HEK293 (cell line): ENCODE measurements at regions not wholly inside any gene's neighbourhood (a gene's known extent, or its start where the extent isn't known, plus 50 kb on each side); places are given as distances from the start of the nearest gene placed in this dataset.

Experiments
- BCL11B ChIP-seq: fragments of 450-650 bp; formaldehyde crosslinking; IDR thresholded peaks from 2 replicates; pipeline ENCODE4 v1.5.1; 2016; ENCODE audit warnings: low read depth, missing biosample characterization, missing genetic modification characterization
- EGR2 ChIP-seq: fragments of 450-650 bp; formaldehyde crosslinking; IDR thresholded peaks from 2 replicates; pipeline ENCODE4 v1.5.1; 2016; ENCODE audit warnings: low read depth, missing biosample characterization, missing genetic modification characterization
- IKZF3 ChIP-seq: fragments of 450-650 bp; IDR thresholded peaks from 2 replicates; pipeline ENCODE4 v1.5.0; 2018; ENCODE audit warnings: missing biosample characterization, mild to moderate bottlenecking, missing genetic modification characterization, moderate library complexity
- KLF1 ChIP-seq: fragments of 450-650 bp; formaldehyde crosslinking; IDR thresholded peaks from 2 replicates; pipeline ENCODE4 v1.5.1; 2016; ENCODE audit warnings: missing biosample characterization, missing genetic modification characterization
- KLF9 ChIP-seq: fragments of 450-650 bp; formaldehyde crosslinking; IDR thresholded peaks from 2 replicates; pipeline ENCODE4 v1.5.1; 2016; ENCODE audit warnings: missing biosample characterization, missing genetic modification characterization, low read depth
- PRDM1 ChIP-seq: fragments of 450-650 bp; formaldehyde crosslinking; IDR thresholded peaks from 2 replicates; pipeline ENCODE4; 2016; ENCODE audit warnings: missing biosample characterization, missing genetic modification characterization
- REST ChIP-seq: fragments of 450-650 bp; formaldehyde crosslinking; IDR thresholded peaks from 2 replicates; pipeline ENCODE4 v1.5.1; 2016; ENCODE audit warnings: missing biosample characterization, missing genetic modification characterization
- SP7 ChIP-seq: fragments of 450-650 bp; formaldehyde crosslinking; IDR thresholded peaks from 2 replicates; pipeline ENCODE4 v1.5.1; 2016; ENCODE audit warnings: missing biosample characterization, missing genetic modification characterization
- ZBTB48 ChIP-seq: fragments of 450-650 bp; formaldehyde crosslinking; IDR thresholded peaks from 2 replicates; pipeline ENCODE4 v1.5.1; 2016; ENCODE audit warnings: missing biosample characterization, missing genetic modification characterization
- ZBTB8A ChIP-seq: fragments of 450-650 bp; formaldehyde crosslinking; IDR thresholded peaks from 2 replicates; pipeline ENCODE4 v1.5.1; 2016; ENCODE audit warnings: missing biosample characterization, missing genetic modification characterization
- ZNF19 ChIP-seq: fragments of 450-650 bp; formaldehyde crosslinking; IDR thresholded peaks from 2 replicates; pipeline ENCODE4; 2016; ENCODE audit warnings: missing biosample characterization, missing genetic modification characterization, low read depth
- ZNF214 ChIP-seq: fragments of 450-650 bp; formaldehyde crosslinking; IDR thresholded peaks from 2 replicates; pipeline ENCODE4 v1.5.1; 2017; ENCODE audit warnings: missing biosample characterization, mild to moderate bottlenecking, missing genetic modification characterization, borderline replicate concordance
- ZNF341 ChIP-seq: fragments of 450-650 bp; formaldehyde crosslinking; IDR thresholded peaks from 2 replicates; pipeline ENCODE4; 2016; ENCODE audit warnings: low read depth, missing biosample characterization, missing genetic modification characterization
- ZNF362 ChIP-seq: fragments of 450-650 bp; formaldehyde crosslinking; IDR thresholded peaks from 2 replicates; pipeline ENCODE4 v1.5.1; 2016; ENCODE audit warnings: missing biosample characterization, missing genetic modification characterization
- ZNF398 ChIP-seq: fragments of 450-650 bp; formaldehyde crosslinking; IDR thresholded peaks from 2 replicates; pipeline ENCODE4 v1.5.1; 2017; ENCODE audit warnings: missing biosample characterization, missing genetic modification characterization
- ZNF518A ChIP-seq: fragments of 450-650 bp; formaldehyde crosslinking; conservative IDR thresholded peaks from 2 replicates; pipeline ENCODE4 v1.5.1; 2016; ENCODE audit warnings: low read depth, missing biosample characterization, missing genetic modification characterization
- ZNF560 ChIP-seq: fragments of 450-650 bp; formaldehyde crosslinking; IDR thresholded peaks from 2 replicates; pipeline ENCODE4 v1.5.1; 2017; ENCODE audit warnings: missing biosample characterization, missing genetic modification characterization, borderline replicate concordance
- ZNF624 ChIP-seq: fragments of 450-650 bp; formaldehyde crosslinking; IDR thresholded peaks from 2 replicates; pipeline ENCODE4 v1.5.1; 2017; ENCODE audit warnings: missing biosample characterization, missing genetic modification characterization
- ZNF658 ChIP-seq: fragments of 450-650 bp; formaldehyde crosslinking; IDR thresholded peaks from 2 replicates; pipeline ENCODE4; 2016; ENCODE audit warnings: missing biosample characterization, missing genetic modification characterization
- ZNF776 ChIP-seq: fragments of 450-650 bp; formaldehyde crosslinking; IDR thresholded peaks from 2 replicates; pipeline ENCODE4 v1.5.0; 2017; ENCODE audit warnings: missing biosample characterization, missing genetic modification characterization, borderline replicate concordance
- ZNF792 ChIP-seq: fragments of 450-650 bp; formaldehyde crosslinking; IDR thresholded peaks from 2 replicates; pipeline ENCODE4 v1.5.1; 2016; ENCODE audit warnings: missing biosample characterization, missing genetic modification characterization
- ZNF843 ChIP-seq: fragments of 450-650 bp; formaldehyde crosslinking; IDR thresholded peaks from 2 replicates; pipeline ENCODE4 v1.5.1; 2016; ENCODE audit warnings: missing biosample characterization, missing genetic modification characterization
- TF ChIP-seq, protein P1 (sequence below): fragments of 450-650 bp; formaldehyde crosslinking; IDR thresholded peaks from 2 replicates; pipeline ENCODE4 v1.5.1; 2016; ENCODE audit warnings: missing biosample characterization, missing genetic modification characterization
- TF ChIP-seq, protein P2 (sequence below): fragments of 450-650 bp; formaldehyde crosslinking; IDR thresholded peaks from 2 replicates; pipeline ENCODE4 v1.5.1; 2016; ENCODE audit warnings: missing biosample characterization, missing genetic modification characterization
- TF ChIP-seq, protein P3 (sequence below): fragments of 450-650 bp; formaldehyde crosslinking; optimal IDR thresholded peaks from 2 replicates; pipeline ENCODE3; 2016; ENCODE audit warnings: missing biosample characterization, mild to moderate bottlenecking, missing genetic modification characterization

- TF ChIP-seq ZNF518A (tag by site-specific recombination) (0 out of 2 replicates have a peak, but pooled peaks have one; percentile 21), SP7 (tag by site-specific recombination) (peak; percentile 44; the same call in 1 of the 2 replicates), ZNF624 (no peak), ZNF776 (no peak), ZNF214 (no peak), KLF9 (no peak), KLF1 (no peak), PRDM1 (tag by site-specific recombination) (no peak), REST (no peak), ZNF843 (peak; percentile 42; the same call in 1 of the 2 replicates), ZBTB8A (tag by site-specific recombination) (no peak), IKZF3 (tag by site-specific recombination) (peak; percentile 39; the same call in 1 of the 2 replicates), ZNF362 (tag by site-specific recombination) (no peak), ZBTB48 (tag by site-specific recombination) (peak; percentile 46; the same call in 1 of the 2 replicates), ZNF658 (tag by site-specific recombination) (no peak), ZNF341 (no peak), BCL11B (tag by site-specific recombination) (no peak), ZNF560 (no peak), EGR2 (tag by site-specific recombination) (no peak), ZNF398 (tag by site-specific recombination) (peak; percentile 17; the same call in 1 of the 2 replicates), ZNF792 (tag by site-specific recombination) (no peak), ZNF19 (tag by site-specific recombination) (no peak)
- TF ChIP-seq, protein P1, sequence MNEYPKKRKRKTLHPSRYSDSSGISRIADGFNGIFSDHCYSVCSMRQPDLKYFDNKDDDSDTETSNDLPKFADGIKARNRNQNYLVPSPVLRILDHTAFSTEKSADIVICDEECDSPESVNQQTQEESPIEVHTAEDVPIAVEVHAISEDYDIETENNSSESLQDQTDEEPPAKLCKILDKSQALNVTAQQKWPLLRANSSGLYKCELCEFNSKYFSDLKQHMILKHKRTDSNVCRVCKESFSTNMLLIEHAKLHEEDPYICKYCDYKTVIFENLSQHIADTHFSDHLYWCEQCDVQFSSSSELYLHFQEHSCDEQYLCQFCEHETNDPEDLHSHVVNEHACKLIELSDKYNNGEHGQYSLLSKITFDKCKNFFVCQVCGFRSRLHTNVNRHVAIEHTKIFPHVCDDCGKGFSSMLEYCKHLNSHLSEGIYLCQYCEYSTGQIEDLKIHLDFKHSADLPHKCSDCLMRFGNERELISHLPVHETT (tag by site-specific recombination) = no peak
- TF ChIP-seq, protein P2, sequence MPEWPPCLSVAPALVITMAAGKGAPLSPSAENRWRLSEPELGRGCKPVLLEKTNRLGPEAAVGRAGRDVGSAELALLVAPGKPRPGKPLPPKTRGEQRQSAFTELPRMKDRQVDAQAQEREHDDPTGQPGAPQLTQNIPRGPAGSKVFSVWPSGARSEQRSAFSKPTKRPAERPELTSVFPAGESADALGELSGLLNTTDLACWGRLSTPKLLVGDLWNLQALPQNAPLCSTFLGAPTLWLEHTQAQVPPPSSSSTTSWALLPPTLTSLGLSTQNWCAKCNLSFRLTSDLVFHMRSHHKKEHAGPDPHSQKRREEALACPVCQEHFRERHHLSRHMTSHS (tag by site-specific recombination) = no peak
- TF ChIP-seq, protein P3, sequence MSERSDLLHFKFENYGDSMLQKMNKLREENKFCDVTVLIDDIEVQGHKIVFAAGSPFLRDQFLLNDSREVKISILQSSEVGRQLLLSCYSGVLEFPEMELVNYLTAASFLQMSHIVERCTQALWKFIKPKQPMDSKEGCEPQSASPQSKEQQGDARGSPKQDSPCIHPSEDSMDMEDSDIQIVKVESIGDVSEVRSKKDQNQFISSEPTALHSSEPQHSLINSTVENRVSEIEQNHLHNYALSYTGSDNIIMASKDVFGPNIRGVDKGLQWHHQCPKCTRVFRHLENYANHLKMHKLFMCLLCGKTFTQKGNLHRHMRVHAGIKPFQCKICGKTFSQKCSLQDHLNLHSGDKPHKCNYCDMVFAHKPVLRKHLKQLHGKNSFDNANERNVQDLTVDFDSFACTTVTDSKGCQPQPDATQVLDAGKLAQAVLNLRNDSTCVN = no peak
Observed at GRCh38 chr6:91029211-91029610, 442.3 kb upstream of the MAP3K7 start (continued).
